H54 (cell line): ENCODE measurements at regions not wholly inside any gene's neighbourhood (a gene's known extent, or its start where the extent isn't known, plus 50 kb on each side); places are given as distances from the start of the nearest gene placed in this dataset.

ENCODE experiments used
- DNase-seq: peaks from one replicate; pipeline ENCODE4 v3.0.0; 2011; ENCODE audit warnings: low spot score, mixed read lengths; ENCODE audit not compliant: insufficient read length
- FAIRE-seq: peaks from 3 replicates; lab custom pipeline; 2011; peaks lifted over from hg19 to GRCh38; lab: Jason Lieb, UNC
- POLR2A ChIP-seq: IDR thresholded peaks from 2 replicates; pipeline ENCODE4 v1.6.1; 2011; ENCODE audit warnings: low read depth, mild to moderate bottlenecking, low read length

DNA sequence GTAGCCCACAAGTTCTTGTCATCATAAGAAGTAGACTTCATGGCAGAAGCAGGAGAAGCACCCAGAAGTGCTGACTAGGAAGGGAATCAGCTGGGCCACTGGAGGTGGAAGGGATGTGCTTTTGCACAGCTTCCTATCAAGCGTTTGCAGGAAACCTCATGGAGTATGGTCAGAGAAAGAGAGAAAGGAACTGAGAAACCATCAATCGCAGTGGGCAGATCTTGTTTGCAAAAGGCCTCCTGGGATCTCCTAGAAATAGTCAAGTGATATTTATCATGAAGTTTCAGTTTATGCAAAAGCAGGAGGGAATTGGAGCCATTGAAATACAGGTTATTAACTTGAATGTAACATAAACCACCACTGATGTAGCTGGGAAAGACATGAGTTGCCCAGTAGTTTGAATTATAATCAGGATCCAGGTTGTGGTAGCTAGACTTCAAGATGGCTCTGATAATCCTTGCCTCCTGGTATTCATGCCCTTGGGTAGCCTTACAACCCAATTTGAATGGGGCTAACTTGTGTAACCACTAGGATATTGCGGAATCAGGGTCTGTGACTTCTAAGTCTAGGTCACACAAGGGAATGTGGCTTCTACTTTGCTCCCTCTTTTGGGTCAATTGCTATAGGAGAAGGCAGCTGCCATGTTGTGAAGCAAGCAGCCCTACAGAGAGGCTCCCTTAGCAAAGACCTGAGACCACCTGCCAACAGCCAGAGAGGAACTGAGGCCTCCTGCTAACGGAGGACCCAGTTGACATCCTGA, 69.8 kb upstream of the TCF4 start:
- no peak for TF ChIP-seq POLR2A
- no peak for FAIRE-seq

DNA sequence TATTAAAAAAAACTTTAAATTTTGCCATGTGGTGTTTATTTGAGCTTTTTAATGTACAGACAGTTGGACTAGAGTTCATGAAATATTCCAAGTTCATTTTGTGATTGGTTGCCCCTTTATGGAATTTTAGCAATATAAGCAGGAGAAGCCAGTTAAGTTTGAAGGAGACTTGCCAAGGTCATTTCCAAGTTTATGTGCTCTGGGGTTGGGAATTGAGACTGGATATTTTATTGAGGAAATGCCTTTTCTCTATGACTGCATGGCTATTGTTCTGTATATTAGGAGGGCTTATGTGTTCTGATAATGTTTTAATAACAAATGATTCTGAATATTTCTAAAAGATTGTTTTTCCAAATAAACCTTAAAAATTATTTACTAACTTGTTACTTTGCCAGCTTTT, 67.0 kb upstream of the TCF4 start:
- DNase-seq (no peak), FAIRE-seq (no peak)
- TF ChIP-seq POLR2A: no peak

More for the DNA sequence above, 69.8 kb upstream of the TCF4 start:
- no peak for DNase-seq

DNA sequence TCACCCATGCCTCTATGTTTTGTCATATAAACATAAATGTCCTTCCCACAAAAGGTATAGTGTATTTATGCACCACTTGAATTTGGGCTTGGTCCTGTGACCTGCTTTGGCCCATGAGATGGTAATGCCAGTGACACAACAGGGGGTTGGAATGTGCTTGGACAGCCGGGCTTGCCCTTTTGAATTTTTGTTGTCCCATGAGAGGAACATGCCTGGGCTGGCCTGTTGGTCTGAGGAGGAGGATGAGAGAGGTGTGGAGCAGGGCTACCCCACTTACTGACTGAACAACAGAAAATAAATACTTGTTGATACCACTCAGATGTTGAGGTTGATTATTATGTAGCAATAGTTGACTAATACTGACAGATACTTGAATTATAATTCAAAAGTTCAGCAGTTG, 63.2 kb upstream of the TCF4 start:
- FAIRE-seq: no peak
- no peak for DNase-seq
- no peak for TF ChIP-seq POLR2A

DNA sequence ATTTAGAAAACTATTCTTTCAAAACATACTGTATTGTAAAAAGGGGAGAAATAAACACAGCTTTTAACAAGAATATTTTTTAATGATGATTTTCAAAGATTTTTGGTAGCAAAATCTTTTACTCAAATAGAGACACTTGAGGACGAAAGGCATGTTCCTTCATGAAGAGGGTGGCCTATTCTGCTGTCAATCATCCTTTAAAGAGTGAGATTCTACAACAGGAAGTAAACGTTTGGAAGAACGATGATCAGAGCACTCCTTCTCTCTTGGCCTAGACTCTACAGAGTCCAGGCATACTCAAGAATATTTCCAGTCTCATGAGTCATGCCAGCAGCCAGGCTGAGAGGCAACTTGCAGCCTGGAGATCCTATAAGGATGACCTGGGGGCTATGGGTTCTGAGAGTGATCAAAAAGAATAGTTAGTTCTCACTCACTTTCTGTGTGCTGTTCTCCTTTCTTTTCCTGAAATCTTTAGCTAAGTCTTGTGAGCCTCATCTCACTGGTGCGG, 62.4 kb upstream of the TCF4 start:
- no peak for FAIRE-seq
- no peak for TF ChIP-seq POLR2A
- DNase-seq: no peak

DNA sequence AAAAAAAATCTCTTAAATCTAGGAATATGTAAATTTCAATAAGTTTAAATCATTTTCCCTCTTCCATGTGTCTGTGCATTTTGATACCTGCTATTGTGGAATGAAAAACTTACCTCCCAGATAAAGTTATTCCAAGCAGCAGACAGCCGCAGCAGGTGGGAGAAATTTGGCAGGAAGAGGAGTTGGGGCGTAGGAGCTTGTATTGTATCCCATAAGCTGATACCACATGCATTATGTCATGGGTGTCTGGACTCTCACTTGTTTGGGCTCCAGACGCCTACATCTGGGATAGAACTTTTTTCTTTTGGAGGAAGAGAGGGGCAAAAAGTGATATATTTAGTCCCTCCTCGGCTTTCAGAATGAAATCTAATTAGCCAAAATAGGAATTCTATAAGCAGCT, 59.3 kb upstream of the TCF4 start:
- no peak for FAIRE-seq
- DNase-seq: no peak
- no peak for TF ChIP-seq POLR2A

DNA sequence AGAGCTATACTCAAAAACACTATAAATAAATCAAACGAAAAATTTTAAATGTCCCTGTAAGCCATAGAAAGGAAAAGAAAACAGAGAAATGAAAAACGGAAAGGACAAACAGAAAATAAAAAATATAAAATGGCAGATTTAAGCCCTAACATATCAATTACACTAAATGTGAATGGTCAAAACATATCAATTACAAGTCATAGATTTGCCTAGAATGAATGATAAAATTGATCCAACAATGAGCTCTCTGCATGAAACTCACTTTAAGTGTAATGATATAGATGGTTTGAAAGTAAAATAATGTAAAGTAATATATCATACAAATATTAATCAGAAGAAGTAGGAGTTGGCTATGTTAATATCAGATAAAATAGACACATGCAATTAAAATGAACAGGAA, 54.2 kb upstream of the TCF4 start:
- DNase-seq (no peak), FAIRE-seq (no peak)
- no peak for TF ChIP-seq POLR2A

DNA sequence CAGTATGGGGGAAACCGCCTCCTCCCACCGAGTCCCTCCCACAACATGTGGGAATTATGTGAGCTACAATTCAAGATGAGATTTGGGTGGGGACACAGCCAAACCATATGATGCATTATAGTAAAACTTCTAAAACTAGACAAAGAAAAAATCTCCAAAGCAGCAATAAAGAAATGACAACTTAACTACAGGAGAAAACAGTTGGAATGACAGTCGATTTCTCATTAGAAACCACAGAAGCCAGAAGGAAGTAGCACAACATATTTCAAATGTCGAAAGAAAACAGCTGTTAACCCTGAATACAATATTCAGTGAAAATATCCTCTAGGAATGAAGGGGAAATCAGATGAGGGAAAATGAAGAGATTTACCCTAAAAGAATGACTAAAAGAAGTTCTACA, 53.5 kb upstream of the TCF4 start:
- FAIRE-seq (no peak), DNase-seq (no peak)
- no peak for TF ChIP-seq POLR2A
